Esophagus squamous epithelium (tissue), 4 donors: ENCODE measurements at regions not wholly inside any gene's neighbourhood (a gene's known extent, or its start where the extent isn't known, plus 50 kb on each side); places are given as distances from the start of the nearest gene placed in this dataset.

Experiments used
- CTCF ChIP-seq, 6 experiments: fragments of 450-650 bp in 4 of 6; fragments of 200-600 bp in 2 of 6; sonication (generic) in 2 of 6; IDR thresholded peaks; one replicate each; pipeline ENCODE4 v1.5.1; 2016 to 2019; ENCODE audit warnings: antibody characterized with exemption in 6 of 6, mild to moderate bottlenecking in 4 of 6, moderate library complexity in 4 of 6
- POLR2A ChIP-seq, 4 donors: fragments of 450-650 bp; IDR thresholded peaks; one replicate each; pipeline ENCODE4 v1.6.1; 2017; ENCODE audit warnings: antibody characterized with exemption in 4 of 4, mild to moderate bottlenecking in 4 of 4, moderate library complexity in 3 of 4

- TF ChIP-seq CTCF (IDR thresholded peaks at IDR 0.05) (no peak), POLR2A (IDR thresholded peaks at IDR 0.05) (no peak)
Measured at GRCh38 chr10:78179886-78180705, 146.4 kb downstream of the RPS24 start.
